Uterus (tissue), 2 donors: ENCODE measurements at regions not wholly inside any gene's neighbourhood (a gene's known extent, or its start where the extent isn't known, plus 50 kb on each side); places are given as distances from the start of the nearest gene placed in this dataset.

Experiments
- POLR2A ChIP-seq, 2 donors: fragments of 450-650 bp; IDR thresholded peaks; one replicate each; pipeline ENCODE4 v1.6.1; 2016; ENCODE audit warnings: antibody characterized with exemption in 2 of 2, mild to moderate bottlenecking in 1 of 2, moderate library complexity in 1 of 2
- TF ChIP-seq, protein P1 (sequence below), 4 experiments: fragments of 200-600 bp in 2 of 4; fragments of 450-650 bp in 2 of 4; sonication (generic) in 2 of 4; IDR thresholded peaks; one replicate each; pipeline ENCODE4 v1.5.1; 2016 to 2019; ENCODE audit warnings: antibody characterized with exemption in 4 of 4, mild to moderate bottlenecking in 2 of 4, moderate library complexity in 1 of 4

DNA sequence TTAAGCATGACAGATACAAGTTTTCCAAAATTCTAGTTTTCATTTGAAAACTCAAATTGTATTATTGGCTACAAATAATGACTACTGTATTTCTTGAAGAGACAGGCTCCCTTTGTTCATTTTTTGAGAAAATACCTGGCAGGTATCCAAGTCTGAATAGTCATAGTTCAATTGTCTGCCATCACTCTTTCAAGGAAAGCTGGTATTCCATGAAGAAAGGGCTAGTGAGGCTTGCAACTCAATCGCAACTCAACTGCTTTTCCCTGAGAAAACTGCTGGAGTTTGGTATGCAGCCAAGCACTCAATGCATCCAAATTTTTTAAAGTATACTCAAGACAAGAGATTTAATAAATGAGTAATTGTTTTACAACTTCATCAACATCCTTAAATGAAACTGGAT, 61.4 kb upstream of the TRIO start:
- TF ChIP-seq POLR2A (IDR thresholded peaks at IDR 0.05), result no peak
- TF ChIP-seq, protein P1, sequence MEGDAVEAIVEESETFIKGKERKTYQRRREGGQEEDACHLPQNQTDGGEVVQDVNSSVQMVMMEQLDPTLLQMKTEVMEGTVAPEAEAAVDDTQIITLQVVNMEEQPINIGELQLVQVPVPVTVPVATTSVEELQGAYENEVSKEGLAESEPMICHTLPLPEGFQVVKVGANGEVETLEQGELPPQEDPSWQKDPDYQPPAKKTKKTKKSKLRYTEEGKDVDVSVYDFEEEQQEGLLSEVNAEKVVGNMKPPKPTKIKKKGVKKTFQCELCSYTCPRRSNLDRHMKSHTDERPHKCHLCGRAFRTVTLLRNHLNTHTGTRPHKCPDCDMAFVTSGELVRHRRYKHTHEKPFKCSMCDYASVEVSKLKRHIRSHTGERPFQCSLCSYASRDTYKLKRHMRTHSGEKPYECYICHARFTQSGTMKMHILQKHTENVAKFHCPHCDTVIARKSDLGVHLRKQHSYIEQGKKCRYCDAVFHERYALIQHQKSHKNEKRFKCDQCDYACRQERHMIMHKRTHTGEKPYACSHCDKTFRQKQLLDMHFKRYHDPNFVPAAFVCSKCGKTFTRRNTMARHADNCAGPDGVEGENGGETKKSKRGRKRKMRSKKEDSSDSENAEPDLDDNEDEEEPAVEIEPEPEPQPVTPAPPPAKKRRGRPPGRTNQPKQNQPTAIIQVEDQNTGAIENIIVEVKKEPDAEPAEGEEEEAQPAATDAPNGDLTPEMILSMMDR (IDR thresholded peaks at IDR 0.05), result no peak
